ENCODE measurements at regions not wholly inside any gene's neighbourhood (a gene's known extent, or its start where the extent isn't known, plus 50 kb on each side); places are given as distances from the start of the nearest gene placed in this dataset.
"Not testable (repeated sequence)": the region's sequence is repeated elsewhere in the genome, so short reads cannot be mapped to it uniquely, and the experiment has no call there.

- DNase-seq = no peak
Observed at GRCh38 chr18:30696201-30696600, 346.3 kb downstream of the DSC3 start.

DNA sequence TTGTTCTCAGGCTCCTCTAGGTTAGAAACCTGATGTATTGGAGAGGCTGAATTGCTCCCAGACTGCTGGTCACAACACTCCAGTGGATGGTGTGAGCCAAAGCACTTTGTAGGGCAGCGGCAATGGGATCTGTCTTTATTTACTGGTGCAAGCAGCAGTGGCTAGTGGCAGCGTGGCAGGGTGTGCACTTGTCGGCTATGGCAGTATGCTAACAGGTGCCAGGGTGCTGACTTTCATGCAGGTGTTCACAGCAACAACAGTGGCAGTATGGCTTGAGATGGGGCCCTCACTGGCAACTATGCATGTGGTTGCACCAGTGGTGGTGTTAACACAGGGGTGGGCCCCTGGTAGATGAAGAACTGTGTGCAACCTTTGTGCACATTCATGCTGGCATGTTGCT, 347.8 kb downstream of the DSC3 start:
- no peak for DNase-seq

DNA sequence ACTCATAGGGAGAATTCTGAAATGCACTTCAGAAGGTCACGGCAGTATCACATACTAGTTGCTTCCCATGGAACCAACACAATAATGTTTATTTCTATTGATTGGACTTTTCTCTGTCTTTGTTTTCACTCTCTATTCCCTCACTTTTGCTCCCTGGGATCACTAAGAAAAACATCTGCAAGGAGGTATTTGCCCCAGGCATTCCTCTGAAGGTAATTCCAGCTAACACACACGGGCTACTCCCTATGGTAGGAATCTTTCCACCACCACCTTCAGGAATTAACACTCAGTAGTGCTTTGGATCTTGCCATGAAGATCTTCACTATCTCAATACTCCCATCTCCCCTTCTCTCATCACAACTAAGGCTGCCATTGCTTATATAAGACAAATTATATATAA, 353.3 kb downstream of the DSC3 start:
- no peak for DNase-seq

GRCh38 chr18:30687501-30687900, 355.0 kb downstream of the DSC3 start:
- DNase-seq = no peak

GRCh38 chr18:30684825-30685481, 357.6 kb downstream of the DSC3 start:
- no peak for DNase-seq

DNA sequence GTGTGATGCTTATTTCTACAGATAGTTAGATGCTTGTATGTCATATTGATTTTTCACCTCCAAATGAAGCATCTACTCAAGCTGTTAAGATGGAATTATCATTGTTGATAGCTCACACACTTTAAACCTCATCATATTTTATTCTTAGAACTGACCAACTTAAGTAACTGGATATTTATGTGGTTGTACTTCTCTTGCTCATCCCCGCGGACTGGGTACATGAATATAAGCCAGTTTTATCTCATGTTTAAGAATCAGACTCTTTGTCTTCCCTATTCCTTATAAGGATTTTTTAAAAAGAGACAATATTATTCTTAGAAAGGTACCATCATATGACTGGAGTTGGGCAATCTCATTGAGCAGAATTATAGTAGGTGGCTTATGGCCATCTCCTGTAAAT, 358.7 kb downstream of the DSC3 start:
- DNase-seq = no peak

DNA sequence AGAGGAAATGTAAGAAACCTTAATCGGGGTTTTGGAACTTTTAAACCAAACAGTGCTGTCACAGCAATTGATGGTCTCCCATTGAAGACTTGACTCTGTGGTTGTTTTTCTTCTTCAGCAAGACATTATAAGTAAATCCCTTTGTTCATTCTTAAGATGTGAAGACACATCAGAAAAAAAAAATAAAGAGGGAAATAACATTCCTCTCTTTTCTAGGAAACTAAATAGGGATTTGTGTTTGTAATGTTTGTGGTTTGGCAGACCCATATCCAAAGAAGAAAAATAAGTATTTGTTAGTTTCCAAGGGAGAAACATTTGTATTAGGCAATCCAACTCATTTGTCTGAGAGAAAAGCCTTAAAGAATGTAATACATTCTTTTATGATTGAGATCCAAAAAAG, 359.9 kb downstream of the DSC3 start:
- no peak for DNase-seq

- DNase-seq = no peak
Observed at GRCh38 chr18:30679285-30679930, 363.1 kb downstream of the DSC3 start.

DNA sequence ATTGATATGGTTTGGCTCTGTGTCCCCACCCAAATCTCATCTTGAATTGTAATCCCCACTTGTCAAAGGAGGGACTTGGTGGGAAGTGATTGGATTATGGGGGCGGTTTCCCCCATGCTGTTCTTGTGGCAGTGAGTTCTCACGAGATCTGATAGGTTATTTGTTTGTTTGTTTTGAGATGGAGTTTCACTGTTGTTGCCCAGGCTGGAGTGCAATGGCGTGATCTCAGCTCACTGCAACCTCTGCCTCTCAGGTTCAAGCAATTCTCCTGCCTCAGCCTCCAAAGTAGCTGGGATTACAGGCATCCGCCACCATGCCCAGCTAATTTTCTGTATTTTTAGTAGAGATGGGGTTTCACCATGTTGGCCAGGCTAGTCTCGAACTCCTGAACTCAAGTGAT, 364.7 kb downstream of the DSC3 start:
- not testable (repeated sequence) for DNase-seq

GRCh38 chr18:30676053-30676480, 366.5 kb downstream of the DSC3 start:
- DNase-seq = no peak

DNA sequence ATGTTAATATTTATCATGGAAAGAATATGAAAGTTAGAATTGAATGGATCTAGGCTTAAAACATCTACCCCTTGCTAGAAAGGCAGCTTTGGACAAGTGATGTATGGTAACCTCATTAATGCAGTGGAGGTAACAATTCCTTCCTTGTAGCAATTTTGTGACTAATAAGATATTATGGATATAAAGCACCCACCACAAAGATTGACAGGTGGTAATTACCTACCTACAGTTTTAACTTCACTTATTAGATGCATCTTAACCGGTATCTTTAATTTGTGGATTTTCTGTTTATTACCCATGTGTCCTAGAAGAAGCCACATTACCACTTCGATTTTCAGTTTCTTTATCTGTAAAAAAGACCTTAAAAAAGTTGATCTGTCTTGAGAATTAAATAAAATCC, 367.0 kb downstream of the DSC3 start:
- no peak for DNase-seq

GRCh38 chr18:30675072-30675471, 367.5 kb downstream of the DSC3 start:
- DNase-seq = no peak

DNA sequence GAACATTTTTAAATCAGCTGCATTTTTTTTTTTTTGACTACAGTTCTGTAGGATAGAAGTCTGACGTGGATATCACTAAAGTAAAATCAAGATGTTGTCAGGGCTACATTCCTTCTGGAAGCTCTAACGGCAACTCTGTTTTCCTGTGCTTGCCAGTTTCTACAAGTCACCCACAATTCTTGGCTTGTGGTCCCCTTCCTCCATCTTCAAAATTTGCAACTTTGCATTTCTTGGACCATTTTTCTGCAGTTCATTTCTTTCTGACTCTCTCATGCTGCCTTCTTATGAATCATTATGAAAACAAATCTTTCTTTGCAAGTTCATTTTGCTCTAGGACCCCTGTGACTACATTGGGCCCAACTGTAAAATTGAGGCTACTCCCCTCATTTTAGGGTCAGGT, 367.9 kb downstream of the DSC3 start:
- no peak for DNase-seq

- DNase-seq = not testable (repeated sequence)
Observed at GRCh38 chr18:30672439-30672838, 370.1 kb downstream of the DSC3 start.

GRCh38 chr18:30658306-30658705, 384.2 kb downstream of the DSC3 start:
- DNase-seq = no peak

GRCh38 chr18:30652387-30652786, 390.2 kb downstream of the DSC3 start:
- DNase-seq = no peak

DNA sequence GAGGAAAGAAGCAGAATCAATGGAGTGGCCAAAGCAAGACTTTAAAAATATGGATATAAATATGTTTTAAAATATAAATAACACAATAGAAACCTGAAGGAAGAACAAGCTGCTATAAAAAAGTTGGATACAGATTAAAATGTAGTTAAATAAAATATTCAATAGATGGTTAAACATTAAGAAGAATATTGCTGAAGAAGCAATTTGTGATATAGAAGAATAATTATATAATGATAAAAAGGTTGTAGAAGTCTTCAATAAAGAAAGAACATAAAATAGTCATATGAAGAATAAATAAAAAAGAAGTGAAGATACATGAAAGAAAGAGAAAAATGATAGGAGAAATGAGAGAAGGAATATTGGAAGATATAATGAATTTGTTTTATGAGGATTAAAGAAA, 392.0 kb downstream of the DSC3 start:
- DNase-seq = no peak

GRCh38 chr18:30644158-30644557, 398.4 kb downstream of the DSC3 start:
- no peak for DNase-seq

- no peak for DNase-seq
Observed at GRCh38 chr18:30639361-30639760, 403.2 kb downstream of the DSC3 start.

- no peak for DNase-seq
Observed at GRCh38 chr18:30634249-30634648, 408.3 kb downstream of the DSC3 start.

GRCh38 chr18:30632071-30632698, 410.4 kb downstream of the DSC3 start:
- DNase-seq = no peak

GRCh38 chr18:30625961-30626360, 416.6 kb downstream of the DSC3 start:
- no peak for DNase-seq

DNA sequence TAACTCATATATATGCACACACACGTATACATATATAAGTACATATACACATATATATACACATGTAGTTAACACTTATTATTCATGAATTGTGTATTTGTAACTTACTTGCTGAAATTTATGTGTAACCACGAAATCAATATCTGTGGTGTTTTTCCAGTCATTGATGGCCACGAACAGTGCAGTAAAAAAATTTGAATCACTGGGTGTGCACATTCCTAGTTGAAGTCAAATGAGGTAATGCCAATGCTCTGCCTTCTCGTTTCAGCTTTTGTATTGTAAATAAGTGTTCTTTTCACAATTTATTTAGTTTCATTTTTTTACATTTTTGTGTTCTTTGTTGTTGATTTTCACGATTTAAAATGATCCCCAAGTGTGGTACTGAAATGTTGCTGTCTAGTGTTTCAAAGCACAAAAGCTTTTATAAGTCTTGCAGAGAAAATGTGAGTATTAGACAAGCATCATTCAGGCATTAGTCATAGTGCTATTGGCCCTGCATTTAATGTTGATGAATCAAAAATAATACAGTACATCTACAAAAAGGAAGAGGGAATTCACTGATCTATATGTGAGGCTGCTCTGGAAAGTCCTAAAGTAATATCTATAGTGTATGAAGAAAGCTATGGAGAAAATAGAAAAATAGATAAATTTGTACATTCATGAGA, 419.0 kb downstream of the DSC3 start:
- no peak for DNase-seq

DNA sequence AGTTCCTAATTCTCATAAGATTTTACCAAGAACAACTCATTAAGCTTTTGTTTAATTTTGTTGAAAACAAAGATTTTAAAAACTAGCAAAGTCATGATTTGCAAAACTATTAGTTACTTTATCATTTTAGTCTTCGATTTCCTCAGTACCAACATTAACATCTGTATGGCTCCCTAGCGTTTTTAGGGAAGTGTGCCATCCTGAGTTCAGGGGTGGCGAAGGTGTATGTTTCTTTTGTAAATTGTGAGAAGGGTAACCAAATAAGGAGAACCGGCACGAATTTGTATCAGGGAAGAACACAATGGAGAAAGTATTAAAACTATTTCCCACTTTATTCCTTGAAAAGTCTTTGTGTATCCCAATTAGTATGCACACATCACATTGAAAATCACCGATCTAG, 419.9 kb downstream of the DSC3 start:
- DNase-seq = no peak

Data from DMS79 treated with DMSO at 0.1 percent for 48 hours (cell line).